GM20000 (cell line): ENCODE measurements at regions not wholly inside any gene's neighbourhood (a gene's known extent, or its start where the extent isn't known, plus 50 kb on each side); places are given as distances from the start of the nearest gene placed in this dataset.
"Not testable (repeated sequence)": the region's sequence is repeated elsewhere in the genome, so short reads cannot be mapped to it uniquely, and the experiment has no call there.

Source experiments
- DNase-seq: peaks from one replicate; pipeline ENCODE4 v3.0.0; 2012; ENCODE audit warnings: low spot score
- TF ChIP-seq, protein P1 (sequence below): IDR thresholded peaks from 2 replicates; pipeline ENCODE4 v1.5.1; 2012; ENCODE audit warnings: mild to moderate bottlenecking, control low read depth; ENCODE audit errors: extremely low read depth, missing control alignments

DNA sequence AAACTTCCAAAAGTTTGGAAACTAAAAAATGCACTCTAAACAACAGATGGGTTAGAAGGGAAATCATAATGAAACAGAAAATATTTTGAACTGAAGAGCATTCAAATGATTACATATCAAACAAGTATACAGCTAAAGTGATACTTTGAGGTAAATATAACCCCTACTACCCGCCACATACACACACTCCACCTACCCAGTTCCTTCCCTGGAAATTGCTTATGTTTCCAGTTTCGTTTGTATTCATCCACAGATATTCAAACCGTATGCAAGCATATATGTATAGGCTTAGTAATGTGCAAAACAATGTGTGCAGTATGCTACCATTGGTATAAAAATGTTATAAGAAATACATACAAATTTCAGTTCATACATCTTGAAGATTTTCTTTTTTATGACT is 95.5 kb downstream of the SMIM20 start:
- DNase-seq = no peak
- TF ChIP-seq, protein P1, sequence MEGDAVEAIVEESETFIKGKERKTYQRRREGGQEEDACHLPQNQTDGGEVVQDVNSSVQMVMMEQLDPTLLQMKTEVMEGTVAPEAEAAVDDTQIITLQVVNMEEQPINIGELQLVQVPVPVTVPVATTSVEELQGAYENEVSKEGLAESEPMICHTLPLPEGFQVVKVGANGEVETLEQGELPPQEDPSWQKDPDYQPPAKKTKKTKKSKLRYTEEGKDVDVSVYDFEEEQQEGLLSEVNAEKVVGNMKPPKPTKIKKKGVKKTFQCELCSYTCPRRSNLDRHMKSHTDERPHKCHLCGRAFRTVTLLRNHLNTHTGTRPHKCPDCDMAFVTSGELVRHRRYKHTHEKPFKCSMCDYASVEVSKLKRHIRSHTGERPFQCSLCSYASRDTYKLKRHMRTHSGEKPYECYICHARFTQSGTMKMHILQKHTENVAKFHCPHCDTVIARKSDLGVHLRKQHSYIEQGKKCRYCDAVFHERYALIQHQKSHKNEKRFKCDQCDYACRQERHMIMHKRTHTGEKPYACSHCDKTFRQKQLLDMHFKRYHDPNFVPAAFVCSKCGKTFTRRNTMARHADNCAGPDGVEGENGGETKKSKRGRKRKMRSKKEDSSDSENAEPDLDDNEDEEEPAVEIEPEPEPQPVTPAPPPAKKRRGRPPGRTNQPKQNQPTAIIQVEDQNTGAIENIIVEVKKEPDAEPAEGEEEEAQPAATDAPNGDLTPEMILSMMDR = no peak

DNA sequence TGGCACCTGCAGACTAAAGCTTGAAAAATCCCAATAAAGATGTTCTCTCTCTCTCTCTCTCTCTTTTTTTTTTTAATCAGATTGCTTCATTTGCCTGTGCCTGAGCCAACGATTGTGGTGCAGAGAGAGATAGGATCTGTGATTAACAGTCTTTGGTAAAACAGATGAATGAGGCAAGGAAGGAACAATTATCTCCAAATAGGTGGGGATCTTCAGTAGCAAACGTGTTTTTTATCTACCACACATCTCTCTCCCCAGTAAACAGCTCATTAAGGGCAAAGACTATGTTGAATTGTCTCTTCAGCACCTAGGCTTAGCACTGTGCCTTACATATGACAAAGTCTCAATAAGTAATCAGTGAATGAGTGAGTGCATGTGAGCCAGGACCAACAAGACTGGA is 96.3 kb downstream of the SMIM20 start:
- DNase-seq = no peak
- TF ChIP-seq, protein P1 = no peak

DNA sequence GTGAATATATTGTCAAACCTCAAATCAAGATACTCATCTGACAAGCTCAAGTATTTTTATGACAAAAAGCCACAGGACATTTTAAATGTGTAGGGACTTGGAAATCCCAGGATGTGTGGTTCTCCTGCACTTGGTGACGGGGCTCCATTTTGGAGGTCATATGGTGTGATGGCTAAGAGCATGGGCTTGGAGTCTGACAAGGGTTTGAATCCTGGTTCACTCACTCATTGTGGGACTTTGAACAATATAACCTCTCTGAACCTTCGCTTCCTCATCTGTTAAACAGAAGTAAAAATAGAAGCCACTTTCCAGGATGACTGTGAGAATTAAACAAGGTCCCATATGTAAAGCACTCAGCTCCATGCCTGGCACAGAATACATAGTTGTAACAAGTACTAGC is 99.6 kb downstream of the SMIM20 start:
- TF ChIP-seq, protein P1 = no peak
- no peak for DNase-seq

DNA sequence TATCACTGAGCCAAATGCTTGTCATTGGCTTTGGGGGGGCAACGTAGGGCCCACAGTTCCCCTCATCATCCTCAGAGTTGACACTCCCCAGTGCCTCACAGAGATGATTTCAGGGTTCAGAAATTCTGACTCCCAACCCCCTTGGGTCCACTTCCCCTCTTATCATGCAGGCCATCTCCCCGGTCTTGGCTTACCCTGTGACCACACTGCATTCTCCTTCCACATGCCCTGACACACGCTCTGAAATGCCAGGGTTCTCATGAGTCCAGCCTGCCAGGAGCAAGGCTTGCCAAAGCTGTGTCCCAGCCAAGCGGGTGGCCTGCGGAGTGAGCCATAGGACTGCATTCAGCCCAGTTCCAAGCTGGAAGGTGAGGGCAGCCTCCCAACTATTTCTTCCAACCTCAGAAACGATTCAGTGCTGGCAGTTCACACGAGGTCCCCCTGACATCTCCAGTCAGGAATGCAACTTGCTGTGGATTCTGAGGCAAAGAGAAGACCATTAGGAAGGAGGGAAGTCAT is 101.2 kb downstream of the SMIM20 start:
- TF ChIP-seq, protein P1 = no peak
- DNase-seq = no peak

DNA sequence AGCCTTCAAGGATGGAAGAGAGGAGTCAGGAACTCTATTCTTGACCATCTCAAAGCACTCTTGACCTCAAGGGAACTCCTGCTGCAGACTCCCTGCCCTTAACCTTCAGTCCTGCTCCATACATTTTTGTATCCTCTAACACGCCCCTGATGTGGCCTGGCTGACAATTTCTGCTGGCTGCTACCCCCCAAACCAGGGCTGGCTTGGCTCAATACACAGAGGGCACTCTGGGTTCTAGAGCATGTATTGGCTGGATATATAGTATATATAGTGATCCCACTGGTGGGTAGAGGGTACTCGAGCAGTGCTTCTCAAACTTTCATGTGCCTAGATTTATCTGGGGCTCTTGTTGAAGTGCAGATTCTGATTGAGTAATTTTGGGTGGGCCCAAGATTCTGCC is 101.9 kb downstream of the SMIM20 start:
- no peak for DNase-seq
- TF ChIP-seq, protein P1 = no peak

DNA sequence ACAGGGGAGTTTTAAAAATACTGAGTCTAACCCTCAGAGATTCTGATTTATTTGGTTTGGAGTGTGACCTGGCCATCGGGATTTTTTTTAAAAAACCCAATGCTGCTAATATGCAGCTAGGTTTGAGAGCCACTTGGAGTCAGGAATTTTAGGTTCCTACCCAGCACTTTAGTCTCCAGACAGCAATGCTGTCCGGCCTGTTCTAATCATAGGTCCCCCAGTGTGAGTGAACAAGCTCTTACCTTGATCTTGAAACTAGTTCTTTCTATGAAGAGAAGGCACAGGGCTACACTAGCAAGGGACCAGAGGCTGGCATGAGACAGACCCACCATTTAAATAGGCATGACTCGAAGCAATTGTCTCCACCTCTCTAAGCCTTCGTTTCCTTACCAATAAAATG is 103.5 kb downstream of the SMIM20 start:
- TF ChIP-seq, protein P1 = no peak

DNA sequence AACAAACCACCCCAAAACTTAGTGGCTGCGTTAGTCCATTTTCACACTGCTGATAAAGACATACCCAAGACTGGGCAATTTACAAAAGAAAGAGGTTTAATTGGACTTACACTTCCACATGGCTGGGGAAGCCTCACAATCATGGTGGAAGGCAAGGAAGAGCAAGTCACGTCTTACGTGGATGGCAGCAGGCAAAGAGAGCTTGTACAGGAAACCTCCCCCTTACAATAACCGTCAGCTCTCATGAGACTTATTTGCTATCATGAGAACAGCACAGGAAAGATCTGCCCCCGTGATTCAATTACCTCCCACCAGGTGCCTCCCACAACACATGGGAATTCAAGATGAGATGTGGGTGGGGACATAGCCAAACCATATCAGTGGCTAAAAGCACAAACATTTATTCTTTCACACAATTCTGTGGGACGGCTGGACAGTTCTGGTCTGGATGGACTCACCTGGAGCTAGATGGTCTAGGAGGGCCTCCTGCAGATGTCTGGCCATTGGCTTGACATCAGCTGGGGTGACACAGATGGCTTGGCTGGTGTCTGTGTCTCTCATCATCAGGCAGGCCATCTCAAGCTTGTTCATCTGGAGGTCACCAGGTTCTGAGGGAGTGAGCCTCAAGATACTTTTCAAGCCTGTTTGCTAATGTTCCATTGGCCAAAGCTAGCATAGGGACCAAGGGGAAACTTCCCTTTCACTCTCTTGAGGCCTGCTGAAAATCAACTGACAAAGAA is 104.1 kb downstream of the SMIM20 start:
- DNase-seq = not testable (repeated sequence)

More for the DNA sequence above, 103.5 kb downstream of the SMIM20 start:
- no peak for DNase-seq

DNA sequence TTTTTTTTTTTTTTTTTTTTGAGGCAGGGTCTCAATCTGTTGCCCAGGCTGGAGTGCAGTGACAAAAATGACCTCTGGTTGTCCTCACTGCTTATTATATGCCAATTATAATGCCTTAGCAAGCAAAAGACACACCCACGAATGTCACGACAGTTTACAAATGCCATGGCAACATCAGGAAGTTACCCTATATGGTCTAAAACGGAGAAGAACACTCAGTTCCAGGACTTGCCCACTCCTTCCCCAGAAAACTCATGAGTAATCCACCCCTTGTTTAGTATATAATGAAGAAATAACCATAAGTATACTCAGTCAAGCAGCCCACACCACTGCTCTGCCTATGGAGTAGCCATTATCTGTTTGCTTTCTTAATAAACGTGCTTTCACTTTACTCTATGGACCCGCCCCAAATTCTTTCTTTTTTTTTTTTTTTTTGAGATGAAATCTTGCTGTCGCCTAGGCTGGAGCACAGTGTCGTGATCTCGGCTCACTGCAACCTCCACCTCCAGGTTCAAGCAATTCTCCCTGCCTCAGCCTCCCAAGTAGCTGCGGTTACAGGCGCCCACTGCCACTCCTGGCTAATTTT is 106.2 kb downstream of the SMIM20 start:
- TF ChIP-seq, protein P1 = no peak
- no peak for DNase-seq
